Spinal cord (tissue), 9 donors: ENCODE measurements at regions not wholly inside any gene's neighbourhood (a gene's known extent, or its start where the extent isn't known, plus 50 kb on each side); places are given as distances from the start of the nearest gene placed in this dataset.
"Not testable (repeated sequence)": the region's sequence is repeated elsewhere in the genome, so short reads cannot be mapped to it uniquely, and the experiment has no call there.

Source experiments
- DNase-seq, 6 donors: peaks; one replicate each; pipeline versions ENCODE4 v3.0.0 to v3.0.0-alpha.2; 2013 to 2015; ENCODE audit warnings: low spot score in 6 of 6, low read depth in 4 of 6
- H3K27ac ChIP-seq: one replicate; pipeline ENCODE4 v1.5.1; 2013; ENCODE audit warnings: low read depth, low read length, control low read depth
- H3K27me3 ChIP-seq: one replicate; pipeline ENCODE4 v1.6.1; 2013; ENCODE audit warnings: low read length; ENCODE audit not compliant: control insufficient read depth, insufficient read depth
- H3K36me3 ChIP-seq: one replicate; pipeline ENCODE4 v1.6.1; 2013; ENCODE audit warnings: low read length; ENCODE audit not compliant: control insufficient read depth, insufficient read depth
- H3K4me1 ChIP-seq: one replicate; pipeline ENCODE4 v1.6.1; 2013; ENCODE audit warnings: low read length; ENCODE audit not compliant: control insufficient read depth, insufficient read depth
- H3K4me3 ChIP-seq: one replicate; pipeline ENCODE4 v1.5.1; 2013; ENCODE audit warnings: low read depth, low read length, control low read depth
- H3K9me3 ChIP-seq: one replicate; pipeline ENCODE4 v1.6.1; 2013; ENCODE audit warnings: low read length; ENCODE audit not compliant: control insufficient read depth, insufficient read depth
- WGBS: methylation state at CpG from one replicate; pipeline ENCODE4 v1.1.5; 2013; ENCODE audit warnings: missing lambda C conversion rate; ENCODE audit not compliant: insufficient coverage; 5-methylcytosine and 5-hydroxymethylcytosine counted together
- donor health status: healthy.

- no peaks in the 10 kb centered on the region for H3K27me3 ChIP-seq
- no peak overlapping the region for H3K4me3 ChIP-seq
- 72% methylated on average over 11 of the region's 11 CpGs for WGBS
- H3K36me3 ChIP-seq: no peaks in the 10 kb centered on the region
- H3K9me3 ChIP-seq: peaks cover 4% of the 10 kb centered on the region
- DNase-seq: no peak
- no peak overlapping the region for H3K27ac ChIP-seq
- no peaks in the 10 kb centered on the region for H3K4me1 ChIP-seq
Measured at GRCh38 chr17:22300177-22300576, 607.9 kb downstream of the KCNJ18 start.

DNA sequence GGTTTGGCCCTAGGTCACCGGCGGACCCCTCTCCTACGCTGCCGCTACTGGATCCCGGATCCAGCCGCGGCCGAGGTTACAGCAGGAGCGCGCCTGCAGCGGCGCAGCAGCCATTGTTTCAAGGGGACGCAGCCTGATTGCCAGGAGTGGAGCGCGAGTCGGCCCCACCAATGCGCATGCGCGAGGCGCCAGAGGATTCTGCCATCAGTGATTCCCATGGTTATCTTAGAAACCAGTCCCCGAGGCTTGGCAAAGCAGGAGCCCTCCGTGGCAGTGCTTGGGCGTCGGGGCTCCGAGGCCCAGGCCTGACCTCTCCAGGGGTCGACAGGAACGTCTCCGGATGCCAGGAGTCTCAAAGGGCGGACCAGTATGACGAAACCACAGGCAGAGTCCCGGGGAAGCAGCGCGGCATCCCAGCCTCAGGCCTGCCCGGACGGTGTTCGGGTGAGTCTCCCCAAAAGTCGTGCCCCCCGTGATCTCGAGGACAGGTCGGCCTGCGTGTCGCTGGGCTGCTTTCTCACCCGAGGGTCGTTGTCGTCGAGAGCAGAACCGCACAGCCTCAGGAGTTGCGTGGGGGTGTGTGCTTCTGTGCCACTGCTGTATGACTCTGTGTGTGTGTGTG is 608.5 kb downstream of the KCNJ18 start:
- H3K27me3 ChIP-seq: no peaks in the 10 kb centered on the region
- H3K36me3 ChIP-seq: no peaks in the 10 kb centered on the region
- H3K9me3 ChIP-seq: peaks cover 6% of the 10 kb centered on the region
- 78% methylated on average over 45 of the region's 48 CpGs for WGBS
- no peaks in the 10 kb centered on the region for H3K4me1 ChIP-seq
- peak in 1 of 6 donors; percentile 4 for DNase-seq
- no peak overlapping the region for H3K27ac ChIP-seq
- no peak overlapping the region for H3K4me3 ChIP-seq

DNA sequence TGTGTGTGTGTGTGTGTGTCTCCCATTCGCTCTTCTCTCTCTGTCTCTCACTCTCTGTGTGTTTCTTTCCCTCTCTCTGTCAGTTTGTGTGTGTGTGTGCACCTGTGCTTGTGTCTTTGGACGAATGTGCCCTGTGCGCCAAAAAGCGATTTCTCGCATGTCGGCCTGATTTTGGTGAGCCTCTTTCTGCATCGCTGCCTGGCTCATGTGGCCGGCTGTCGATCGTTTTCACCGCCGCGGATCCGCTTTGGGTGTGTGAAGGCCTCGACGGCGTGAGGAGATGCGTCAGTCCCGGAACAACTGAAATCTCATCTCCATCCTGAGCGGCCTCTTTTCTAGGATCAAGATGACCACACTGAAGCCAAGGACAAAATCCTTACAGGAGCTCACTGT is 609.0 kb downstream of the KCNJ18 start:
- no peak overlapping the region for H3K27ac ChIP-seq
- no peaks in the 10 kb centered on the region for H3K4me1 ChIP-seq
- WGBS: 84% methylated on average over 18 of the region's 20 CpGs
- no peaks in the 10 kb centered on the region for H3K36me3 ChIP-seq
- no peaks in the 10 kb centered on the region for H3K27me3 ChIP-seq
- no peak overlapping the region for H3K4me3 ChIP-seq
- H3K9me3 ChIP-seq: peaks cover 6% of the 10 kb centered on the region
- DNase-seq: no peak

GRCh38 chr17:22303096-22303495 is 610.8 kb downstream of the KCNJ18 start:
- Histone ChIP-seq H3K9me3 (peaks cover 6% of the 10 kb centered on the region), H3K36me3 (no peaks in the 10 kb centered on the region), H3K27me3 (no peaks in the 10 kb centered on the region), H3K4me1 (no peaks in the 10 kb centered on the region), H3K4me3 (no peak overlapping the region), H3K27ac (no peak overlapping the region)
- DNase-seq: no peak
- 75% methylated on average over 12 of the region's 12 CpGs for WGBS

- Histone ChIP-seq H3K4me3 (no peak overlapping the region), H3K27me3 (no peaks in the 10 kb centered on the region), H3K27ac (no peak overlapping the region), H3K9me3 (peaks cover 6% of the 10 kb centered on the region), H3K36me3 (no peaks in the 10 kb centered on the region), H3K4me1 (no peaks in the 10 kb centered on the region)
- no peak for DNase-seq
- 84% methylated on average over 12 of the region's 12 CpGs for WGBS
Measured at GRCh38 chr17:22303865-22304264, 611.5 kb downstream of the KCNJ18 start.

DNA sequence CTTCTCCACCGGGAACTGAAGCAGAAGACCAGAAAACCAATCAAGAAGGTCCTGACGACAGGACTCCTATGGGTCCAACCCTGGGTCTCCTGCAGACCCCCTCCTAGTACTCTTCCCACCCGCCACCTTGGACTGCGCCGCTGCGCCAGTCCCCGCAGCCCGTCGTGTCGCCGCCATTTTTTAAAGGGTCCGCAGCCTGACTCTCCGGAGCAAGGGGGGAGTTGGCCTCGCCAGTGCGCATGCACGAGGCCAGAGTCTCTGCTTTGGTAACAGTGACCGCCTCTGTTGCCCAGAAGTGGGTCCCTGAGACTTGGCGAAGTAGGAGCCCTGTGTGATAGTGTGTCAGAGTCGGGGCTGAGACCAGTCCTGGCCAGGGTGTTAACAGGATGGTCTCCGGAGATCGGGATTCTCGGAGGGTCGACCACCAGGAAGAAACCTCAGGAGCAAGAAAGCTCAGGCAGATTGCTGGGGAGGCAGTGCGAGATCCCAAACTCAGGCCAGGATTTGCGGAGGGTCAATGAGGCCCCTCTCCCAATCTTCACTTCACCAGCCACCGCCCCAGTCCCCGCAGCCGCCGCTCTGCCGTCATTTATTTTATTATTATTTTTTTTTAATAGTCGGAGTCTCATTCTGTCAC is 612.5 kb downstream of the KCNJ18 start:
- DNase-seq: no peak
- peaks cover 3% of the 10 kb centered on the region for H3K9me3 ChIP-seq
- no peak overlapping the region for H3K27ac ChIP-seq
- 81% methylated on average over 24 of the region's 31 CpGs for WGBS
- H3K4me3 ChIP-seq: no peak overlapping the region
- H3K4me1 ChIP-seq: no peaks in the 10 kb centered on the region
- H3K27me3 ChIP-seq: no peaks in the 10 kb centered on the region
- no peaks in the 10 kb centered on the region for H3K36me3 ChIP-seq

- Histone ChIP-seq H3K36me3 (no peaks in the 10 kb centered on the region), H3K4me3 (no peak overlapping the region), H3K27ac (no peak overlapping the region), H3K27me3 (no peaks in the 10 kb centered on the region), H3K9me3 (peaks cover 3% of the 10 kb centered on the region), H3K4me1 (no peaks in the 10 kb centered on the region)
- DNase-seq: no peak
- 87% methylated on average over 15 of the region's 32 CpGs for WGBS
Measured at GRCh38 chr17:22305356-22306071, 613.2 kb downstream of the KCNJ18 start.

DNA sequence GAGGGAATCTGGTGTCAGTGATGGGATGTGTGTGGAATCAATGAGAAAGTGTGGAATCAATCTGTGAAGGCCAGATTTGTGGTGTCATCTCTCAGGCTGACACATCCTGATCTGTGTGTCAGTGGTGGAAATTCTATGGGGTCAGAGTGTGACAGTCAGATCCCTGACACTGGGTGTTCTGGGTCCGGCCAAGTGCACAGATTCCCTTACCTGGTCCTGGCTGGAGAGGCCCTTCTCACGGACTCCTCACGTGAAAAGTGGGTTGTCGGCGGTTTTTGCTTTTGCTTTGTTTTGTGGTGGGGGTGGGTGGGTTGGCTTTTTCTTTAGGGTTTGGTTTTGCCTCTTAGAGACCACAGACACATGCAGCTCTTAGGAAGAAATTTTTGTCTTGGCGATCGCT is 618.0 kb downstream of the KCNJ18 start:
- DNase-seq, H3K9me3 ChIP-seq, H3K4me3 ChIP-seq, H3K27me3 ChIP-seq, H3K4me1 ChIP-seq, H3K27ac ChIP-seq, H3K36me3 ChIP-seq: not testable (repeated sequence)
- 85% methylated on average over 4 of the region's 7 CpGs for WGBS

DNA sequence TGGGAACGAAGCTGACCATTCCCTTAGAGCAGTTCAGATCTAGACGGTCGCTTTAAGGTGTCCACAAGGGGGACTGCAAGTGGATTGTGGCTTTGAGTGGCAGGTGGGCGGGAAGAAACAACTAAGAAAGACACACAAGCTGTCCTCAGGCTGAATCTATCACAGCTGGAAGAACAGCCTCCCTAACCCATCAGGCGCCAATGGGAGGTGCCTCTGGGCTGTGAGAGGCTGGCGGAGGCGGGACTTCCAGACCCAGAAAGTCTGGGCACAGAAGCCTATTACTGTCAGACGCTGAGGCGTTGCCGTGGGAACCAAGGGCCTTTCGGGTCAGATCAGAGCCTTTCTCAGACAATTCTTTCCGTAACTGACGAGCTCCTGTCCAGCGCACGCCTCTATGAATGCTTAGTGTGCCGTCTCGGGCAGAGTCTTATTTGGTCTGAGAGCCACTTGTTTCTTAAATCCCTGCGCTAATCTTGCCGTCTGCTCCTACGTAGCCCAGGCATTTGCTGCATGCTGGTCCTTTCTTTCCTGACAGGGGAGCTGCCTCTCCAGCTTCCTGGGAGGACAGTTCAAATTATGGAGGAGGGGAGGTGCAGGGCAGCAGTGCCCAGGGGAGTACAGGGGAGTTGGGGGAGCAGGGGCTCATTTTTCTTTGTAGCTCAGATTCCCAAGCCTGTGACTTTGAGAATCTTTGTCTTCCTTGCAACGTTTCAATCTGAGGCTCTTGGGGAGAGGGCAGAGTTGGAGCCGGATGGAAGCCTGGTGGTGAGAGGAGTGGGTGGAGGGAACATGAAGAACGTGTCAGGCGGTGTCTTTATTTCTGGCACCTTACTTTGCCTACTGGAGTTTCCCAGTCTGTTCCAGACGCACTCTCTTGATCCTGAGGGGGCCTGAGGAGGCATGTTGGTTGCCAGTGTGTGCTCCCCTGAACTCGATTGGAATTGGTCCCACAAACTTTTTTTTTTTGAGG is 618.7 kb downstream of the KCNJ18 start:
- Histone ChIP-seq H3K4me3 (no peak overlapping the region), H3K4me1 (no peaks in the 10 kb centered on the region), H3K27me3 (no peaks in the 10 kb centered on the region), H3K9me3 (peaks cover 3% of the 10 kb centered on the region), H3K27ac (no peak overlapping the region), H3K36me3 (no peaks in the 10 kb centered on the region)
- no peak for DNase-seq
- 55% methylated on average over 26 of the region's 26 CpGs for WGBS
